ENCODE measurements at regions not wholly inside any gene's neighbourhood (a gene's known extent, or its start where the extent isn't known, plus 50 kb on each side); places are given as distances from the start of the nearest gene placed in this dataset.

DNA sequence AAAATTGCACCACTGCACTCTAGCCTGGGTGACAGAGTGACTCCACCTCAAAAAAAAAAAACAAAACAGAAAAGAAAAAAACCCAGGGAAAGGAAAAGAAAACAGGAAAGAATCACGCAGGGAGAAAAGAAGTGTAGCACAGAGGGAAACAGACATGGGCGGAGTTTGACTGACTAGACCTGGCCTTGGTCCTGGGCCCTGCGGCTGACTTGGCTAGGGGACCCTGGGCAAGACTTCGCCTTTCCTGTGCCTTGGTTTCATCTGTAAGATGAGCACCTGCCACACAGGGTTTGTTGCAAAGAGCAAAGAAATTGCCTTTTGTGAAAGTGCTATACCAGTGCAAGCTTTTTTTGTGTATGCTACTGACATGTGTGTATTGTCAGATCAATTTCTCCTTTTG lies 71.3 kb upstream of the KCNG1 start (continued):
- no peak for TF ChIP-seq REST (IDR thresholded peaks at IDR 0.05)
- TF ChIP-seq FOSL2 (IDR thresholded peaks at IDR 0.05) = no peak
- no peak for TF ChIP-seq FOSL2 (CRISPR knock-in tag; IDR thresholded peaks at IDR 0.05)
- TF ChIP-seq MAZ (IDR thresholded peaks at IDR 0.05; ENCODE audit: borderline replicate concordance, low read depth, low read length) = no peak
- TF ChIP-seq JUN (IDR thresholded peaks at IDR 0.05) = no peak

- 44% methylated on average over 7 of the region's 7 CpGs for WGBS (ENCODE audit: missing lambda C conversion rate)
- H3K27ac ChIP-seq = no peak overlapping the region
- no peak for ATAC-seq
Measured at GRCh38 chr20:51093240-51093763, 70.4 kb upstream of the KCNG1 start.

GRCh38 chr20:51092338-51092737 lies 69.4 kb upstream of the KCNG1 start:
- no peak for FAIRE-seq
- TF ChIP-seq BHLHE40 (IDR thresholded peaks at IDR 0.05; ENCODE audit: low read depth, low read length) (no peak), CBX8 (IDR thresholded peaks at IDR 0.05) (no peak), MAFK (IDR thresholded peaks at IDR 0.05; ENCODE audit: partially characterized antibody) (no peak), ZC3H11A (IDR thresholded peaks at IDR 0.05) (no peak), CEBPB (IDR thresholded peaks at IDR 0.05) (no peak), RNF2 (IDR thresholded peaks at IDR 0.05; ENCODE audit: borderline replicate concordance, low read depth) (no peak), RAD21 (conservative IDR thresholded peaks at IDR 0.05 in 1 of 2, IDR thresholded peaks at IDR 0.05 in 1 of 2) (no peak), MYC (IDR thresholded peaks at IDR 0.05; ENCODE audit: borderline replicate concordance, low read length) (no peak), ZSCAN20 (CRISPR knock-in tag; IDR thresholded peaks at IDR 0.05) (no peak), NR3C1 (IDR thresholded peaks at IDR 0.05) (no peak), REST (IDR thresholded peaks at IDR 0.05) (no peak), PHF8 (IDR thresholded peaks at IDR 0.05; ENCODE audit: borderline replicate concordance, low read depth) (no peak), FOSL2 (IDR thresholded peaks at IDR 0.05) (no peak), FOSL2 (CRISPR knock-in tag; IDR thresholded peaks at IDR 0.05) (no peak), POLR2AphosphoS2 (conservative IDR thresholded peaks at IDR 0.05; ENCODE audit: low read length) (no peak), RCOR1 (IDR thresholded peaks at IDR 0.05; ENCODE audit: low read depth, low read length) (no peak), HOXB5 (CRISPR knock-in tag; IDR thresholded peaks at IDR 0.05) (no peak)
- TF ChIP-seq, protein P1, sequence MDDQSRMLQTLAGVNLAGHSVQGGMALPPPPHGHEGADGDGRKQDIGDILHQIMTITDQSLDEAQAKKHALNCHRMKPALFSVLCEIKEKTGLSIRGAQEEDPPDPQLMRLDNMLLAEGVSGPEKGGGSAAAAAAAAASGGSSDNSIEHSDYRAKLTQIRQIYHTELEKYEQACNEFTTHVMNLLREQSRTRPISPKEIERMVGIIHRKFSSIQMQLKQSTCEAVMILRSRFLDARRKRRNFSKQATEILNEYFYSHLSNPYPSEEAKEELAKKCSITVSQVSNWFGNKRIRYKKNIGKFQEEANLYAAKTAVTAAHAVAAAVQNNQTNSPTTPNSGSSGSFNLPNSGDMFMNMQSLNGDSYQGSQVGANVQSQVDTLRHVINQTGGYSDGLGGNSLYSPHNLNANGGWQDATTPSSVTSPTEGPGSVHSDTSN (IDR thresholded peaks at IDR 0.05) = no peak

More at GRCh38 chr20:51093240-51093763, 70.4 kb upstream of the KCNG1 start:
- ChIA-PET CTCF (no interaction called here), POLR2A (no interaction called here)
- Histone ChIP-seq H3K4me1 (no peaks in the 10 kb centered on the region), H3K9me3 (no peaks in the 10 kb centered on the region), H3K4me3 (no peak overlapping the region), H3K4me2 (no peak overlapping the region)
- no peak for DNase-seq (ENCODE audit: low read depth in 1 of 2, low spot score in 1 of 2)
- TF ChIP-seq EHF (CRISPR knock-in tag; IDR thresholded peaks at IDR 0.05) = no peak
- no peak for TF ChIP-seq NR3C1 (IDR thresholded peaks at IDR 0.05)
- no peak for TF ChIP-seq MYC (IDR thresholded peaks at IDR 0.05; ENCODE audit: borderline replicate concordance, low read length)
- TF ChIP-seq ZSCAN20 (CRISPR knock-in tag; IDR thresholded peaks at IDR 0.05) = no peak
- no peak for TF ChIP-seq KDM1A (IDR thresholded peaks at IDR 0.05; ENCODE audit: low read depth)
- no peak for TF ChIP-seq RFX5 (IDR thresholded peaks at IDR 0.05)
- TF ChIP-seq, protein P2, sequence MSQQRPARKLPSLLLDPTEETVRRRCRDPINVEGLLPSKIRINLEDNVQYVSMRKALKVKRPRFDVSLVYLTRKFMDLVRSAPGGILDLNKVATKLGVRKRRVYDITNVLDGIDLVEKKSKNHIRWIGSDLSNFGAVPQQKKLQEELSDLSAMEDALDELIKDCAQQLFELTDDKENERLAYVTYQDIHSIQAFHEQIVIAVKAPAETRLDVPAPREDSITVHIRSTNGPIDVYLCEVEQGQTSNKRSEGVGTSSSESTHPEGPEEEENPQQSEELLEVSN (IDR thresholded peaks at IDR 0.05; ENCODE audit: borderline replicate concordance, low read depth) = no peak
- no peak for TF ChIP-seq BCL3 (IDR thresholded peaks at IDR 0.05)
- TF ChIP-seq MAFK (IDR thresholded peaks at IDR 0.05; ENCODE audit: partially characterized antibody) = no peak
- FAIRE-seq = no peak

More at GRCh38 chr20:51092338-51092737, 69.4 kb upstream of the KCNG1 start:
- CTCF ChIA-PET = no interaction called here
- Histone ChIP-seq H3K4me2 (no peak overlapping the region), H3K4me3 (no peak overlapping the region), H3K27ac (no peak overlapping the region), H3K9me3 (no peaks in the 10 kb centered on the region), H3K4me1 (peaks cover 1% of the 10 kb centered on the region; the same call in 1 of the 3 replicates)
- POLR2A ChIA-PET = no interaction called here
- ATAC-seq (no peak), DNase-seq (ENCODE audit: low read depth in 1 of 2, low spot score in 1 of 2) (no peak)
- 41% methylated on average over 4 of the region's 4 CpGs for WGBS (ENCODE audit: missing lambda C conversion rate)
